Endodermal cell (in vitro differentiated cells): ENCODE measurements at regions not wholly inside any gene's neighbourhood (a gene's known extent, or its start where the extent isn't known, plus 50 kb on each side); places are given as distances from the start of the nearest gene placed in this dataset.

Experiments
- DNase-seq: peaks from one replicate; pipeline ENCODE4 v3.0.0-alpha.2; 2017
- H3K27ac ChIP-seq: 2 replicates; pipeline ENCODE4 v1.5.1; 2013; ENCODE audit warnings: mild to moderate bottlenecking, low read depth, low read length, moderate library complexity
- H3K27me3 ChIP-seq: 2 replicates; pipeline ENCODE4 v1.6.1; 2013; ENCODE audit warnings: mild to moderate bottlenecking, low read length, moderate library complexity; ENCODE audit not compliant: insufficient read depth, control insufficient read depth, poor library complexity, severe bottlenecking
- H3K36me3 ChIP-seq: 2 replicates; pipeline ENCODE4 v1.7.0; 2013; ENCODE audit warnings: mild to moderate bottlenecking, low read length, moderate library complexity; ENCODE audit not compliant: control insufficient read depth, insufficient read depth
- H3K4me1 ChIP-seq: one replicate; pipeline ENCODE4 v1.7.0; 2013; ENCODE audit warnings: low read length; ENCODE audit not compliant: control insufficient read depth, insufficient read depth
- H3K4me3 ChIP-seq: 2 replicates; pipeline ENCODE4 v1.5.1; 2013; ENCODE audit warnings: mild to moderate bottlenecking, low read length, moderate library complexity
- H3K9ac ChIP-seq: 2 replicates; pipeline ENCODE4 v1.6.1; 2013; ENCODE audit warnings: mild to moderate bottlenecking, low read length, moderate library complexity; ENCODE audit not compliant: poor library complexity, severe bottlenecking; ENCODE audit errors: extremely low read depth
- H3K9me3 ChIP-seq: 2 replicates; pipeline ENCODE4 v1.6.1; 2013; ENCODE audit warnings: mild to moderate bottlenecking, low read length, moderate library complexity; ENCODE audit not compliant: control insufficient read depth
- H3K27ac Mint-ChIP-seq: 2 replicates; pipeline ENCODE4 v1.8.0; 2020; ENCODE audit warnings: mixed read lengths
- H3K27me3 Mint-ChIP-seq: 2 replicates; pipeline ENCODE4 v1.8.0; 2021; ENCODE audit warnings: mild to moderate bottlenecking, mixed read lengths; ENCODE audit not compliant: insufficient read depth
- H3K36me3 Mint-ChIP-seq: 2 replicates; pipeline ENCODE4 v1.8.0; 2020; ENCODE audit warnings: low read depth, mixed read lengths
- H3K4me1 Mint-ChIP-seq: 2 replicates; pipeline ENCODE4 v1.8.0; 2020; ENCODE audit warnings: mixed read lengths
- H3K4me3 Mint-ChIP-seq: 2 replicates; pipeline ENCODE4 v1.8.0; 2020; ENCODE audit warnings: mild to moderate bottlenecking, moderate library complexity, mixed read lengths
- H3K9me3 Mint-ChIP-seq: 2 replicates; pipeline ENCODE4 v1.8.0; 2020; ENCODE audit warnings: mild to moderate bottlenecking, mixed read lengths
- WGBS, 2 experiments: methylation state at CpG; one replicate each; pipeline versions ENCODE4 v1.1.5 to v1.1.7; 2013; ENCODE audit warnings: missing lambda C conversion rate in 2 of 2, mixed read lengths in 1 of 2; ENCODE audit not compliant: insufficient coverage in 1 of 2, insufficient read length in 1 of 2; 5-methylcytosine and 5-hydroxymethylcytosine counted together
- TF ChIP-seq, protein P1 (sequence below): fragments of 200-600 bp; sonication (generic); conservative IDR thresholded peaks from 2 replicates; pipeline ENCODE4 v1.5.0; 2021; ENCODE audit warnings: antibody characterized with exemption, mild to moderate bottlenecking

DNA sequence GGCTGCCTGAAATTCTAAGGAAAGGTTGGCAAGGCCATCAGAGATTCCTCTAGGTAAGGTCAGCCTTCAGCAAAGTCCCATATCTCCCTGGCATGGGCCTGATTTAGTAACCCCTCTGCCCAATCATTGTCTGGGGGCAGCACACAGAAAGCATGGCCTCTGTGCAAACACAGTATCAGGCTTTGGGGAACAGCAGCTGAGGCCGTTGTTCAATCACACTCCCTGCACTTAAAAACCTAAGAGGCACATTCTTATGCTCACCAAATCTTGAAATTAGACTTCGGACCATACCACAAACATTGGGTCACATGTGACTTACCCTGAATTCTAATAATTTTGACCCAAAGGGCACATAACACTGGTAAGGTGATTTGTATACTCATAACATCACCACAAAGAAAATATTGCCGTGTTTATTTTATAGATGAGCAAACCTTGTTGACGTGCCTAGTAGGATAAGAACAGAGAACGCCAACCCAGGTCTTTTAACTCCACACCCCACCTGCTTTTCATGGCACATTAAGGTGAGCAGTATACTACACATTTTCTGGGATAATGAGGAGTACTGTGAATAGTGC, 212.7 kb downstream of the HNMT start:
- Histone ChIP-seq H3K36me3 (no peaks in the 10 kb centered on the region), H3K27ac (no peak overlapping the region), H3K4me1 (no peaks in the 10 kb centered on the region), H3K4me3 (no peak overlapping the region), H3K9ac (no peak overlapping the region), H3K27me3 (no peaks in the 10 kb centered on the region), H3K9me3 (no peaks in the 10 kb centered on the region)
- no peaks in the 10 kb centered on the region for H3K9me3 Mint-ChIP-seq
- 93 to 100% methylated on average over 1 to 5 of the region's 5 CpGs for WGBS, 2 experiments
- TF ChIP-seq, protein P1, sequence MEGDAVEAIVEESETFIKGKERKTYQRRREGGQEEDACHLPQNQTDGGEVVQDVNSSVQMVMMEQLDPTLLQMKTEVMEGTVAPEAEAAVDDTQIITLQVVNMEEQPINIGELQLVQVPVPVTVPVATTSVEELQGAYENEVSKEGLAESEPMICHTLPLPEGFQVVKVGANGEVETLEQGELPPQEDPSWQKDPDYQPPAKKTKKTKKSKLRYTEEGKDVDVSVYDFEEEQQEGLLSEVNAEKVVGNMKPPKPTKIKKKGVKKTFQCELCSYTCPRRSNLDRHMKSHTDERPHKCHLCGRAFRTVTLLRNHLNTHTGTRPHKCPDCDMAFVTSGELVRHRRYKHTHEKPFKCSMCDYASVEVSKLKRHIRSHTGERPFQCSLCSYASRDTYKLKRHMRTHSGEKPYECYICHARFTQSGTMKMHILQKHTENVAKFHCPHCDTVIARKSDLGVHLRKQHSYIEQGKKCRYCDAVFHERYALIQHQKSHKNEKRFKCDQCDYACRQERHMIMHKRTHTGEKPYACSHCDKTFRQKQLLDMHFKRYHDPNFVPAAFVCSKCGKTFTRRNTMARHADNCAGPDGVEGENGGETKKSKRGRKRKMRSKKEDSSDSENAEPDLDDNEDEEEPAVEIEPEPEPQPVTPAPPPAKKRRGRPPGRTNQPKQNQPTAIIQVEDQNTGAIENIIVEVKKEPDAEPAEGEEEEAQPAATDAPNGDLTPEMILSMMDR: no peak
- DNase-seq: no peak
- H3K27ac Mint-ChIP-seq: no peak overlapping the region
- H3K27me3 Mint-ChIP-seq: no peaks in the 10 kb centered on the region
- no peaks in the 10 kb centered on the region for H3K36me3 Mint-ChIP-seq
- peaks cover 17% of the 10 kb centered on the region for H3K4me1 Mint-ChIP-seq
- no peak overlapping the region for H3K4me3 Mint-ChIP-seq

DNA sequence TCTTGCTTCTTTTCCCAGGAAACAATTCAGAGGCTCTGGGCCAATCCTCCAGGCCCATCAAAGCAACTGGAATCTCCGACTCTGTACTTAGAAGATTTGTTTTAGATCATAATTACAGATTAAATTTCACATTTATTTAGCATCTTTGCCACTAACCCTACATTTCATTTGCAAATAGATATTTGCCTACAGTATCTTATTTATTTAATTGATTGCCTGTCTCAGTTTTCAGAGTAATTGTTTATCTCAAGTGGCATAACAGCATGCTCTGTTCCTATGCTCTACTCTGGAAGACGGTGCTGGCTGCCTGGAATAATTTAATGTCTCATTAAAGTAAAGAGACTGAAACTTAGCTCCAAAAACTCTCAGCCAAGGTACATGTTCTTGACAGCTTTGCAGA, 213.4 kb downstream of the HNMT start:
- no peak overlapping the region for H3K4me3 Mint-ChIP-seq
- H3K27ac Mint-ChIP-seq: no peak overlapping the region
- TF ChIP-seq, protein P1: no peak

DNA sequence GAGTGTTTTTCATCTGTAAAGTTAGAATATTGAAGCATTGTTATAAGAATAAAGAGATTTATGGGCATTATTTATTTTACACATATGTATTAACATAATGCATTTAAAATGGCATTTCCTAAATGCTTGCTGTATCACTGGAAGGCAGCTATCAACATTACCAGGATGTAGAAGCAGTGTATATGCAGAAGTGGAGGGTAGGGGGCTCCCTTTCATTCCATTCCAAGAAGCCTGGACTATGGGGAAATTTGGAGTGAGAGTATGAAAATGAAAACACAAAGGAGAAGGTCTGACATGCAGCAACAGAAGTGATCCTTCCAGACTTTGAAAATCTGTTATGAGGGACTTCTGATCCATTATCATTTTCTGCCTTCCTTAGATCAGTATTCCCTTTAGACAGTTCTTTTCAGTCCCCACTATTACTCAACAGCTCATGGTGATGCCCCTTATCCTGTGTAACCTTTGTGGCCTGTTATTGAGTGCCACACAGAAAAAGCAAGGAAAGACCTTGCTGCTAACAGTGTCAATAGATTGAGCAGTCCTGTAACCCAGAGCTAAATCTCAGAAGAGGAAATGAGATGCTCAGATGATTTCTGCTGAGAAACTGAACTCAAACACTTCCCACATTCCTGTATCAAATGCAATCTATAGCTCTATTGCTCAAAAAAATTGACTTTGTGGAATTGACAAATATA, 216.6 kb downstream of the HNMT start:
- TF ChIP-seq, protein P1: peak; percentile 66
- no peaks in the 10 kb centered on the region for H3K9me3 Mint-ChIP-seq
- peaks cover 22% of the 10 kb centered on the region for H3K4me1 Mint-ChIP-seq
- no peak for DNase-seq
- H3K36me3 ChIP-seq: no peaks in the 10 kb centered on the region
- no peaks in the 10 kb centered on the region for H3K9me3 ChIP-seq
- H3K4me1 ChIP-seq: peaks cover 6% of the 10 kb centered on the region
- no peak overlapping the region for H3K4me3 ChIP-seq
- no peak overlapping the region for H3K4me3 Mint-ChIP-seq
- no peak overlapping the region for H3K27ac ChIP-seq
- H3K9ac ChIP-seq: no peak overlapping the region
- H3K27ac Mint-ChIP-seq: no peak overlapping the region
- H3K36me3 Mint-ChIP-seq: no peaks in the 10 kb centered on the region
- H3K27me3 Mint-ChIP-seq: no peaks in the 10 kb centered on the region
- H3K27me3 ChIP-seq: no peaks in the 10 kb centered on the region

More for the DNA sequence above, 213.4 kb downstream of the HNMT start:
- no peaks in the 10 kb centered on the region for H3K27me3 Mint-ChIP-seq
- no peak overlapping the region for H3K4me3 ChIP-seq
- WGBS, 2 experiments: 57 to 68% methylated on average over 1 to 2 of the region's 2 CpGs
- H3K9ac ChIP-seq: no peak overlapping the region
- DNase-seq: no peak
- H3K9me3 ChIP-seq: no peaks in the 10 kb centered on the region
- peaks cover 3% of the 10 kb centered on the region for H3K4me1 ChIP-seq
- no peaks in the 10 kb centered on the region for H3K27me3 ChIP-seq
- no peaks in the 10 kb centered on the region for H3K36me3 Mint-ChIP-seq
- no peaks in the 10 kb centered on the region for H3K9me3 Mint-ChIP-seq
- no peak overlapping the region for H3K27ac ChIP-seq
- H3K4me1 Mint-ChIP-seq: peaks cover 24% of the 10 kb centered on the region
- no peaks in the 10 kb centered on the region for H3K36me3 ChIP-seq
